NCI-H1436 (cell line): ENCODE measurements at regions not wholly inside any gene's neighbourhood (a gene's known extent, or its start where the extent isn't known, plus 50 kb on each side); places are given as distances from the start of the nearest gene placed in this dataset.
"Not testable (repeated sequence)": the region's sequence is repeated elsewhere in the genome, so short reads cannot be mapped to it uniquely, and the experiment has no call there.

ENCODE experiments used
- DNase-seq: peaks from one replicate; lab custom pipeline; 2025; lab: John Stamatoyannopoulos, UW

DNA sequence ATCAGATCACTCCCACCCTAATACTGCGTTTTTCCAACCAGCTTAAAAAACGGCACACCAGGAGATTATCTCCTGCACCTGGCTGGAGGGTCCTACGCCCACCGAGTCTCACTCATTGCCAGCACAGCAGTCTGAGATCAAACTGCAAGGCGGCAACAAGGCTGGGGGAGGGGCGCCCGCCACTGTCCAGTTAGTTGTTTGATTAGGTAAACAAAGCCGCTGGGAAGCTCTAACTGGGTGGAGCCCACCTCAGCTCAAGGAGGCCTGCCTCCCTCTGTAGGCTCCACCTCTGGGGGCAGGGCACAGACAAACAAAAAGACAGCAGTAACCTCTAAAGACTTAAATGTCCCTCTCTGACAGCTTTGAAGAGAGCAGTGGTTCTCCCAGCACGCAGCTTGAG lies 463.0 kb upstream of the CADM1 start:
- DNase-seq: not testable (repeated sequence)

- no peak for DNase-seq
Observed at GRCh38 chr11:115965767-115966504, 461.7 kb upstream of the CADM1 start.

DNA sequence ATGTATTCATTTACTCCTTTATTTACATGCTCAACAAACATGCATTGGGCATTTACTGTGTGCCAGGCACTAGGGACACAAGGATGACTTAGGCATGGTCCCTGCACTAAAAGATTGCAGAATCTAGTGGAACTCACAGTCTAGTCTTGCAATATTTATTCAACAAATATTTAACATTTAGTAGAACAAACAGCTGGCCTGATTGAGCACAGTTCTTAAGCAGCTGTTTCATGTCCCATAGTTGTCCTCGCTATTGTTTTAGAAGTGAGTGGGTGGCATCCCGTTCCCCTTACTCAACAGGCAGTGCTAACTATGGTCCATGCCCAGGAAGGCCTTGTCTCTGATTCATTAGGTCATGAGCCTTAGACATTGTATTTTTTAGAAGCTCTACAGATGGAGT lies 459.9 kb upstream of the CADM1 start:
- DNase-seq: no peak

GRCh38 chr11:115963156-115963555 lies 458.9 kb upstream of the CADM1 start:
- peak; percentile 10 for DNase-seq

- DNase-seq: peak; percentile 53
Observed at GRCh38 chr11:115961159-115962003, 457.2 kb upstream of the CADM1 start.

DNA sequence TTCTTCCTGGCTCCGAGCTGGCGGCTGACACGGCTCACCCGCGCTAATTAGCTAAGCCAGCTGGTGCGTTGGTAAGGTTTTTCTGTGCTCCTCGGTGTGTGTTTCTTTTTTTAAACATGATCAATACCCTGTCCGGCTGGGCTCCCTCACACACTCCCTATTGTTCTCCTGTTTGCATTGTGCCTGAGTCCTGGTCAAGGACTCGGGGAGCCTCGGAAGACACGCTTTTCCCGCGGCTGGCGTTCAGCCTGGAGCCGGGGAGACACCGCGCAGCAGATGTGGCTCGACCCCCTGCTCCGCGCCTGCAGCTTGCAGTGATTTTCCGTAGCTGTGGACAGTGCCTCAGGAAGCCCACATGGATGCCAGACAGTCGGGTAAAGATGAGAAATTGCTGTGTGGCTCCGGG lies 454.9 kb upstream of the CADM1 start:
- DNase-seq: peak; percentile 40

DNA sequence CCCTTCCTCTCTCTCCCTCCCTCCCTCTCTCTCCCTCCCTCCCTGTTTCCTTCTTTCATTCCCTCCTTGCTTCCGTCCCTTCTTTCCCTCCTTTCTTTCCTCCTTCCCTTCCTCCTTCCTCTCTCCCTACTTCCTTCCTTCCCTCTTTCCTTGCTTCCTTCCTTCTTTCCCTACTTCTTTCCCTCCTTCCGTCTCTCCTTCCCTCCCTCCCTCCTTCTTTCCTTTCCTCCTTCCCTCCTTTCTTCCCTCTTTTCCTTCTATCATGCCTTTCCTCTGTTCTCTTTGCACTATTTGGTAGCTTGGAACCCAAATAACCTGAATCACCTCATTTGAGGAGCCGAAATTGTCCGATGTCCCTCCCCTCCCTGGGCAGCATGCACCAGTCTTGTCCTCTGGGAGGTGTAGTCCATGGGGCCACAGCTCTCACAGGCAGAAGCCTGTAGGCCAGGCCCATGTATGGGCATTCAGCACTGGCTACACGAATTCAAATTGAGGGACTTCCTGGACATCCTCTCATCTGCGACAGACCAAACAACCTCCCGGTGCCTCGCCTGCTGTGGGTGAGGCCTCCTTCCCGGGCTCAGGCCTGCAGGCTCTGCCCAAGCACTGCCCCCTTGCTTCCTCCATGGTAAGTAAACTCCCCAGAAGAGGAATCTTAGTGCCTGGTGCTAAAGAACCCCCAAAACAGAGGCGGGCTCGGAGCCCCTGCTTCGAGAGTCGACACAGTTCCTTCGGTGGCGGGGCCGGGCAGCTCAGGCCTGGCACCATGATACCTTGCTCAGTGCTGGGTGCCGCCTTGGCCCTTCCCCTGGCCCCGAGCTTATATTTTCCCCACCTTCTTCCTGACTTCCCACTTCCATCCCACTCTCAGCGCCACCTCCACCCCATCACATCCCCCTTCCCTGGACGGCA lies 454.1 kb upstream of the CADM1 start:
- DNase-seq: no peak

GRCh38 chr11:115955803-115956202 lies 451.6 kb upstream of the CADM1 start:
- DNase-seq: no peak

- DNase-seq: no peak
Observed at GRCh38 chr11:115950660-115951059, 446.4 kb upstream of the CADM1 start.

GRCh38 chr11:115944596-115944995 lies 440.4 kb upstream of the CADM1 start:
- DNase-seq: no peak

GRCh38 chr11:115942011-115942410 lies 437.8 kb upstream of the CADM1 start:
- no peak for DNase-seq

- DNase-seq: no peak
Observed at GRCh38 chr11:115941481-115941993, 437.3 kb upstream of the CADM1 start.

GRCh38 chr11:115941044-115941443 lies 436.8 kb upstream of the CADM1 start:
- DNase-seq: no peak

DNA sequence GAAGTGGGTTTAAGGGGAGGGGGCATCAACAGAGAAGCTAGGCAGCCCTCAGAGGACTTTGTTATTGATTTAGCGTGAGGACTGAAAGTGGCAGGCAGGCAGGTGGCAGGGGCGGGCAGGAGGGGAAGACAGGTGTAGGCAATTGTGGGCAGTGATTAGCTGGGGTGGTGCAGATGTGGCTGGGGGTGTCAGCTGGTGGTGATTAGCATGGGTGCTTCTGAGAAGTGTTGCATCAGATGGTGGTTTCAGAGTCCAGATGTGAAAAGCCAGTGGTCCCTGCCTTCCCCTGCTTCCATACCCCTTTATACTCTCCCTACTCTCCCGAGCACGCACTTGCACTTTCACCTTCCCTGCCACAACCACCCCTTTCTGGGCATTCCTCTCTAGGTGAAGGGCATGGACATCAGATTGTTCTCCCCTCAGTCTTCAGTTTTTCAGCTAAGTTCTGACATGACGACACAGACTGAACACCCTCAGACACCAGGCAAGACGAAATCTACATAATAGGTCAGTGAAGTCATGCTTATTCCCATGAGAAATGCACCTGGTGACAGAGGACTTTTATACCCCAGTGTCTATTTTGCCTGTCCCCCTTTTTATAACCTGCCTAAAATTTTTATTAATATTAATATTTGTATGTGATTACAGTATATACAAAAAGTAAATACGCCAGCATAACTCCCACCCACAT lies 435.7 kb upstream of the CADM1 start:
- DNase-seq: peak; percentile 72

DNA sequence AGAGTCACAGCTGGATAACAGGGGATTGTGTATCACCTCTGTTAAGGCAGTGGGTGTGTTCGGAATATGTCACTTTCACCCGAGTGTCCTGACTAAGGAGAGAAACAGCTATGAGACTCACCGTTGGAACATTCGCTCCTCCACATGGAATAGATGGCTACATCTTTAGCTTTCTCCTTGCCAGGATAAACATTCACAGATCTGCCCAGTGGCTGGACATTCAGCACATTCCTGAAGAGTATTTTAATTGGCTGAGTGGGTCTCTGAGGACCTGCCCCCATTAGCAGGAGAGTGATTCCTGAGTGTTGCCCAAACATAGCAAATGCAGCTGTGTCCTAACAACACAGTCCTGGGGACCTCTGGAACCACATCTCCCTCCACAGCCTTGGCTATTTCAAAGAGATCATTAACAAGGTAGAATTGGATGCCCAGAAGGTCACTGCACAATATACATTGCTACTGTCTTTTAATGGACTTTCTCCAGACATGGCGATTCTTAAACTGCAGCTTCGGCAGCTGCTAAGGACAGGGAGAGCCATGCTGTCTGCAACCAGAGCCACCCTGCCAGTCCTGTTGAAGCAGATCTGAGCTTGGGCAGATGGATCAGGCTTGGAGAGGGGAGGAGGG lies 435.0 kb upstream of the CADM1 start:
- DNase-seq: no peak

GRCh38 chr11:115933564-115933963 lies 429.3 kb upstream of the CADM1 start:
- DNase-seq: no peak

DNA sequence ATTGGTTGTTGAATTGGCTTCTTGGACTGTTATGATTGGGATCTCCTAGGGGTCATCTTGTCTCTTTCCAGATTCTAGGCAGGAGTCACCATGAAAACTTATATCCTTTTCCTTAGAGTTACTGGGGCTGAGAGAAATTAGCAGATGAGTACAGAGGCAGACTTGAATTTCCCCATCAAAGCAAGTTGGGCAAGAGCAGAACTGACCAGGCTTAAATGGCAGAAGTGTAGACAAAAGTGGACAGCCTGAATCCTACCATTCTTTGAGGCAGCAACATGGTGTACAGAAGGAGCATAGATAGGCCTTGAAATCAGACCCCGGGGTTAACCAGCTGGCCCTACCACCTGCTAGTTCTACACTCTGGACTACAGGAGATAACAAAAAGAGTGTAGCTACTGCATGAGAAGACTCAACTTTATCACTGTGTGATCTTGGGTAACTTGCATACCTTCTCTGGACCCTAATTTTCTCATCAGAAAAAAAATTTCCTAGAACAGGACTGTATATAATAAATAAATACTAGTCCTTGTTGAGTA lies 427.4 kb upstream of the CADM1 start:
- no peak for DNase-seq

DNA sequence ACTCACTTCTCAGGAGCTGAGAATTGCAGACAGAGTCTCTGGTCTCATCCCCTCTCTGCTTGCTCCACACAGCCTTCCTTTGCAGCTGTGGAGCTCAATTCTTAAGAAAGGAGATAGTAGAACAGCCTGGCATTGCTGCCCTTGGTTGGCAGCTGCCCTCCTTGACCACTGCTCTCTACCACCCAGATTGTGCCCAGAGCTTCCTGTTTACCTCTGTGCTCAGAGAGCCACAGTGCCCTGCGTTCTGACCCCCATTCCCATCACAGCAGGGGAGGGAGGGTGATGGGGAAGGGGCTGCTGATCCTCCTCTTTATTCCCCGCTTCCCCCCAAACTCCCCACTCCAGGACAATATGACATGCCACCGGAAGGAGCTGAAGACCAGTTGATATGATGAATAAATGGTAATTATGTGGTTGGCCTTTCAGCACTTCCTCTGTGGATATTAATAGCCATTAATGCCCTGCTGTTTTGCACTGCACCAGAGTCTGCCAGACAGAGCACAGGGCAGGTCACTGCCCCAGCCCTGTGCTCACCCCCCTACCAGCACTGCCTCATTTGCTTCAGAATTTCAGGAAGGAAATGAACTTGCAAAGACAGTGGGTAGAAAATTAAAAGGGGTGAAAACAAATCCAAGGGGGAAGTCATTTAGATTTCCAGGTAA lies 426.8 kb upstream of the CADM1 start:
- no peak for DNase-seq

GRCh38 chr11:115930291-115930690 lies 426.1 kb upstream of the CADM1 start:
- peak; percentile 21 for DNase-seq

DNA sequence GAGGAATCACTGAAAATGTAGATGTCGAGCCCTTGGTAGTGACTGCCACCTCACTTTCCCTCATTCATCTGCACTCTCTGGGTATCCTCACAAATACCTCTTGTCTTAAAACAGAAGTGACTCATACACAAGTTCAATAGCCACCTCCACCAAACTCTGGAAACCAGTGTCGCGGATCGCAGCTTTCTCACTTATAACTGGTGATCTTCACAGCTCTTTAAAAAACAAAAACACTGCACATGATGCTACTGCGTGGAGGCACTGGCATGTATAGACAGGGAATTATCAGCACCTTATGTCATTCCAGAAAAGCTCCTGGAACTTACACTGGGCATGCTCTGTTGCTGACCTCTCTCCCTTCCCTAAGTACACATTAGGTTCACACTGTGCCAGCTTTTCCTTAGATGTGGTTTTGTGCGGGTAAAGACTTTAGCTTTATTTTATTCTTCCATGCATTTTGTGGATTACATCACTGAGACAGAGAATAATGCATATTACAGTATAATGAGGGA lies 425.5 kb upstream of the CADM1 start:
- DNase-seq: no peak
